Fibroblast of upper back skin (primary cell): ENCODE measurements at regions not wholly inside any gene's neighbourhood (a gene's known extent, or its start where the extent isn't known, plus 50 kb on each side); places are given as distances from the start of the nearest gene placed in this dataset.

ENCODE experiments used
- DNase-seq: peaks from one replicate; pipeline ENCODE4 v3.0.0-alpha.2; 2013

DNA sequence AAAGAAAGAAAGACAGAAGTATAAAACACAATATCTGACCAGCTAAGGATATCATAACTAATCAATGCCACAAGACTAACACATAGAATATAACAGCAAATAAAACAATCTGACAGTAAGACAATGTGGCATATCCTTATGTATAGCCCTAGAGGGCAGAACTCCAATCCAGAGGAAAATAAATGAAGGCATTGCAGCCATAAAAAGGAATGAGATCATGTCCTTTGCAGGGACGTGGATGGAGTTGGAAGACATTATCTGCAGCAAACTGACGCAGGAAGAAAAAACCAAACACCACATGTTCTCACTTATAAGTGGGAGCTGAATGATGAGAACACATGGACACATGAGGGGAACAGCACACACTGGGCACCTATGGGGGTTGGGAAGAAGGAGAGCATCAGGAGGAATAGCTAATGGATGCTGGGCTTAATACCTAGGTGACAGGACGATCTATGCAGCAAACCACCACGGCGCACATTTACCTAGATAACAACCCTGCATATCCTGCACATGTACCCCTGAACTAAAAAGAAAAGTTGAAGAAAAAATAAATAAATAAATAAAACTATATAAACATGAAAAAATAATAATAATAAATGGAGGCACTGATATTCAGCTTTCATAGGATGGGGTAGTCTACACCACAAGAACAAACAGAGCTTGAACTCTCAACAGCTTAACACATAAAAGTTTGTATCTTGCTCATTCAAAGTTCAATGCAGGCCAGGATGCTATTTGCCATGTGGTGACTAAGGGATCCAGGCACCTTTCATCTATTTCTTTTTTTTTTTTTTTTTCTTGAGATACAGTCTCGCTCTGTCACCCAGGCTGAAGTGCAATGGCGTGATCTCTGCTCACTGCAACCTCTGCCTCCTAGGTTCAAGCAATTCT lies 66.1 kb upstream of the KAT6B start:
- peak; percentile 25 for DNase-seq

DNA sequence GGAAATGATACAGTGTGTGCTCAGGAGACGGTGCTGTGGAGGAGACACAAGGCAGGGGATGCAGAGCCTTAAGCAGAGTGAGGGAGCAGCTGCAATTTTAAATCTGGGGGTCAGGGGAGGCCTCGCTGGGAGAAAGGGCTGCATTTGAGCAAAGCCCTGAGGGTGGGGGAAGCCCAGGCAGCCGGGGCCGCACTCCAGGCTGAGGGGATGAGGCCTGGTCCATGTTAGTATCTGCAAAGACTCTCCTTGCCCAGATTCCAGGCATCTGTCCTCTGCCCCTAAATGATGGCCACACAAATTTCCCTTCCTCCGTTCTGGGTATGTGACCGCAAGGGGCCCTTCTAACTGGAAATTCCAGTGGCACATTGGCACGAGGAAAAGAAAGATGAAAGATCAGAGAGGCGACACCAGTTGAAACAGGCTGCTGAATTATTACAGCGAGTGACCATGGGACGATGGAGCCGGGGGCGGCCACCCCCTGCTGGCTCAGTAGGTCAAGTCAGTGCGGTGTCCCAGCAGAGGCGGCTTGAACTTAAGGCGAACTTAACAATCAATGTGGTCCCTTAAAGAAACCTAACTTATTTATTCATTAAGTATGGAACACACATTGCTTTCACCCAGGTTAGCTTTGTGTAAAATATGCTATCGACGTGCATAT lies 62.3 kb upstream of the KAT6B start:
- DNase-seq, result no peak

DNA sequence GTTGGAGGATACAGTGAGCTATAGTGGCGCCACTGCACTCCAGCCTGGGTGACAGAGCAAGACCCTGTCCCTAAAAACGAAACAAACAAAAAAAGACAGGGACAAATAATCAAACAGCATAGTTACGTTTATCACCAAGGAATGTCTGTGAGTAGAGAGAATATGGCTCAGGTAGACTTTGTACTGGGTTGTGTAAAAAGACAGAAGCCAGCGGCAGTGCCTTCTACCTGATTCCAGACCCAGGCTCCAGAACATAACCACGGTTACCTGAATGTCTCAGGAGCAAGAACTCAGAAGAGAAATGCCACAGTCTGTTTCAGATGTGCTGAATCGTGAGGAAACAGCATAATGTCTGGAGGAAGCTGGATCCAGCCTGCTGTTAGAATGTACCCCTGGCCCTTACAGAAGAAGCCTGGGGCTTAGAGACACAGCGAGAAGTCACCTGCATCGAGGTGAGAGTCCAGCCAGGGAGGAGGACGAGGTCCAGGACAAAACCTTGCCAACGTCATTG lies 60.9 kb upstream of the KAT6B start:
- no peak for DNase-seq

DNA sequence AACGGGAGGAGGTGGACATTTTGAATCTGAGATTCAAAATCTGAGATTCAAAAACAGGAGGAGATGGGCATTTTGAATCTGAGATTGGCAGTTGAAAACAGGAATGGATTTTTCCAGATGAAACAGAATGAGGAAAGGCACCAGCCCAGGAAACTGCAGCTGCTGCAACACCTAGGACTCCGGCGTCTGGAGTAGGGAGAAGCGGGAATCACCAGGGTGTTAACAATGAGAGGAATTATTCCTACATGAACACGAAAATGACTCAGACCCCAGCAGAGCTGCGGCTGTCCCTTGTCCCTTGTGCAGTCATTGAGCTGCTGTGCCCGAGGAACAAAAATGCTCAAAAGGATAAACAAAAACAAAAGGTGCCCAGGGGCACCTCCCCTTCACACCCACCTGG lies 59.9 kb upstream of the KAT6B start:
- DNase-seq, result no peak

DNA sequence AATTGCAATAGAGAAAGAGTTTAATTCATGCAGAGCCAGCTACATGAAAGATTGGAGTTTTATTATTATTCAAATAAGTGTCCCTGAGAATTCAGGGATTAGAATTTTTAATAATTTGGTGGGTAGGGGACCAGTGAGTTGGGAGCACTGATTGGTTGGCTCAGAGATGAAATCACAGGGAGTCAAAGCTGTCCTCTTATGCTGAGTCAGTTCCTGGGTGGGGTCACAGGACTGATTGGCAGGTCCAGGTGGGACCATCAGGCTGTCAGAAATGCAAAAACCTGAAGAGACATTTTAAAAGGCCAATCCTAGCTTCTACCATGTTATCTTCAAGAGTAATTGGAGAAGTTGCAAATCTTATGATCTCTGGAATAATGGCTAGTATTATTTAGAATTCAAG lies 56.0 kb upstream of the KAT6B start:
- DNase-seq, result no peak

DNA sequence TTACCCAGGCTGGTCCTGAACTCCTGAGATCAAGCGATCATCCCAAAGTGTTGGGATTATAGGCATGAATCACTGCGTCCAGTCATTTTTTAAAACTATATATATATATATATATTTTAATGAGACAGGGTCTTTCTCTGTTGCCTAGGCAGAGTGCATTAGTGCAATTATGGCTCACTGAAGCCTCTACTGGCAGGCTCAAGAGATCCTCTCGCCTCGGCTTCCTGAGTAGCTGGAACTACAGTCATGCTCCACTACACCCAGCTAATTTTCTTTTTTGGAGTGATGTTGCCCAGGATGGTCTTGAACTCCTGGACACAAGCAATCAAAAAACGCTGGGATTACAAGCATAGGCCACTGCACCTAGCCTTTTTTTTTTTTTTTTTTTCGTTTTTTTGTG lies 55.3 kb upstream of the KAT6B start:
- no peak for DNase-seq

DNA sequence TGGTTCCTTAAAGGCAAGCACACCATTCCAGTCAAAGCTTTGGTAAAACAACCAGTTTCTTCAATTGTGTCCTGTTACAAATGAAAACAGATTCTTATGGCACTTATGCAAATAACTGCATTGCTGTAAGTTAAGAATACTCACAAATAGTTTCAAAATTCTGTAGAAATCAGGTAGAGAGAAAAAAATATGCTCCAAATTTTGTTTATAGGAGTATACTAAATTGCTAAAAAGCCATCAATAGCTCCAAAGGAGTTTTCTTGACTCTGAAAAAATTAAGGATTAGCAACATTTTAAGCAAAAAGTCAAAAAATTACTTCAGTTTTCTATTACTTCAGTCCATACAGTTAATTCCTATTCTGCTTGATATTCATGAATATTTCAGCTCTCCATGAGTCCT lies 51.3 kb upstream of the KAT6B start:
- DNase-seq, result no peak
